ENCODE measurements at regions not wholly inside any gene's neighbourhood (a gene's known extent, or its start where the extent isn't known, plus 50 kb on each side); places are given as distances from the start of the nearest gene placed in this dataset.

GRCh38 chr6:168156742-168157265 lies 77.8 kb upstream of the FRMD1 start:
- H3K27me3 Mint-ChIP-seq: peaks cover 6% of the 10 kb centered on the region
- no peak overlapping the region for H3K4me3 Mint-ChIP-seq
- no peaks in the 10 kb centered on the region for H3K9me3 Mint-ChIP-seq (ENCODE audit: low read depth)
- no peak overlapping the region for H3K27ac Mint-ChIP-seq
- no peaks in the 10 kb centered on the region for H3K4me1 Mint-ChIP-seq (ENCODE audit: low read depth)
- no peaks in the 10 kb centered on the region for H3K36me3 Mint-ChIP-seq

DNA sequence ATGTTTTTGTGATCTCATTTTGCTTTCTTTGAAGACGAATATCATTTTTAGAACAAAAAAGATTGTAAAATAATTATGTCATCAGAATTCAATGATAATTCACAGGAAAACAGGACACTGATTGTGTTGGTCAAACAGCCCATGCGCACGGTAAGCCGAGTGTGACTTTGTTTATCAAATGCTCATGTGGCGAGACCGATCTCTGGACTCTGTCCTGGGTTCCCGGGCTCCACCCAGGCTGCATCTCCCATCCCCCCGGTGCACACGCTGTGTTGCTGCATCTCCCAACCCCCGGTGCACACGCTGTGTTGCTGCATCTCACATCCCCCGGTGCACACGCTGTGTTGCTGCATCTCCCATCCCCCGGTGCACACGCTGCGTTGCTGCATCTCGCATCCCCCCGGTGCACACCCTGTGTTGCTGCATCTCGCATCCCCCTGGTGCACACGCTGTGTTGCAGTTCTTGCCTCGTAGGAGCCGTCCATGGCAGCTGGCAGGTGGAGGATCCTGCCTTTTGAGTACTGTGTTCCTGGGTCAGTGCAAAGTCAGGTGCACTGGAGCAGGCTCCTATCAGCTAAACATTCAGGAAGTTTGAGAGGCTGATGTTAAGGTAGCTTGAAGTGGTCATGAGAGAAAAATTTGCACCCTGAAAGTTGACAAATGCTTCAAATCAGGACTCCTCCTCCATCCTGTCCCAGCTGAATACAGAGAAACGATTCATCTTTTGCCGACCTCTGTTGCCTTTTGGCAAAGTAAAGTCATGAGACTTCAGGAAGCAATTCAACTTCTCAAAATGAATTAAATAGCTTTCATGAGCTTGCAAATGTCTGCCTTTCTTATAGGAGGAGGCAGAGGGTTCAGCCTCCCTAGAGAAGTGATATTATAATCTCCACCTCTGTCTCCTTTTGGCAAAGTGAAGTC lies 77.1 kb upstream of the FRMD1 start:
- Mint-ChIP-seq H3K27me3 (peaks cover 6% of the 10 kb centered on the region), H3K4me3 (no peak overlapping the region), H3K4me1 (ENCODE audit: low read depth) (no peaks in the 10 kb centered on the region), H3K9me3 (ENCODE audit: low read depth) (no peaks in the 10 kb centered on the region), H3K36me3 (no peaks in the 10 kb centered on the region), H3K27ac (no peak overlapping the region)

DNA sequence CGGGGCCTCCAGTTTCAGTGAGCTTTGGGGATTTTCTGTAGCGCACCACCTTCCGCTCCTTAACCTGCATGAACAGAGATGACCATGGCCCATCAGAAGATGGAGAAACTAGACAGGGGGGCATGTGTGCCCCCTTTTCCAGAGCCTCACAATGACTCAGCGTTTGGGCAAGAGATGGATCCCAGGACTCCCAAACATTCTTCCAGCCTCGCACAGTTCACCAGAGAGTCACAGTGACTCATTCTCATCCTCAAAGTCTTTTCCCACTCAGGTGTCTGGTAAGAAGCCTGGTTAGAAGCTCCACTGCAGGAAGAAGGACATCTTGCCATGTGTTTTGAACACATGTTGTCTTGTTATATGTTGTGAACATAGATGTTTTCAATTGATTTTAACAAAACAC lies 76.2 kb upstream of the FRMD1 start:
- Mint-ChIP-seq H3K9me3 (ENCODE audit: low read depth) (no peaks in the 10 kb centered on the region), H3K4me3 (no peak overlapping the region), H3K36me3 (no peaks in the 10 kb centered on the region), H3K27me3 (peaks cover 6% of the 10 kb centered on the region), H3K27ac (no peak overlapping the region), H3K4me1 (ENCODE audit: low read depth) (no peaks in the 10 kb centered on the region)

DNA sequence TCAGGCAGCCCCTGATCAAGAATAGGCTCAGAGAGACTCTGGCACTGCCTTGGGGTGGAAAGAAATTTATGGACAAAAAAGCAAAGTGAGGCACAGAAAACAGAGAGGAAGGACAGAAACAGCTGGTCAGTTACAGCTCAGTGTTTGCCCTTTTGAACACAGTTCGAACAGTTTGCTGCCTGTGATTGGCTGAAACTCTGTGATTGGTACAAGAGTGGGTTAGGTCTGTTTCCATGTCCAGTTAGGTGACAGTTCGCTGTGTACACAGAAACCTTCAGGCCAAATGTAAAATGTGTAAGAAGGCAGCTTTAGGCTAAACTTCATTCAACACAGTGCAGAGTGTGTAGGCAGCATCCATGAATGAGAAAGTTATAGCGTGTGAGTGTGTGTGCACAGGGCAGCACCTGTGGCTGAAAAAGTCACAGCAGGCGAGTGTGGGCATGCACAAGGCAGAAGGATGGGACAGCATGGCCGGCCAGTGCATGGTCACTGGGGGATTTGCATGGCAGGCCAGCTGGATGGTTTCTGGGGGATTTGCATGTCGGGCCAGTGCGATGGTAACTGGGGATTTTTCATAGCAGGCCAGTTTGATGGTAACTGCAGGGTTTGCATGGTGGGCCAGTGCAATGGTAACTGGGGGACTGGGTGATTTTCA lies 75.4 kb upstream of the FRMD1 start:
- Mint-ChIP-seq H3K27ac (no peak overlapping the region), H3K4me3 (no peak overlapping the region), H3K9me3 (ENCODE audit: low read depth) (no peaks in the 10 kb centered on the region), H3K4me1 (ENCODE audit: low read depth) (no peaks in the 10 kb centered on the region), H3K27me3 (peaks cover 6% of the 10 kb centered on the region), H3K36me3 (no peaks in the 10 kb centered on the region)

- Mint-ChIP-seq H3K4me1 (ENCODE audit: low read depth) (no peaks in the 10 kb centered on the region), H3K36me3 (no peaks in the 10 kb centered on the region), H3K27me3 (peaks cover 6% of the 10 kb centered on the region), H3K27ac (no peak overlapping the region), H3K9me3 (ENCODE audit: low read depth) (no peaks in the 10 kb centered on the region), H3K4me3 (no peak overlapping the region)
Measured at GRCh38 chr6:168153553-168153952, 74.5 kb upstream of the FRMD1 start.

GRCh38 chr6:168152980-168153379 lies 74.0 kb upstream of the FRMD1 start:
- Mint-ChIP-seq H3K9me3 (ENCODE audit: low read depth) (no peaks in the 10 kb centered on the region), H3K27ac (no peak overlapping the region), H3K4me3 (no peak overlapping the region), H3K27me3 (peaks cover 8% of the 10 kb centered on the region), H3K4me1 (ENCODE audit: low read depth) (no peaks in the 10 kb centered on the region), H3K36me3 (no peaks in the 10 kb centered on the region)

DNA sequence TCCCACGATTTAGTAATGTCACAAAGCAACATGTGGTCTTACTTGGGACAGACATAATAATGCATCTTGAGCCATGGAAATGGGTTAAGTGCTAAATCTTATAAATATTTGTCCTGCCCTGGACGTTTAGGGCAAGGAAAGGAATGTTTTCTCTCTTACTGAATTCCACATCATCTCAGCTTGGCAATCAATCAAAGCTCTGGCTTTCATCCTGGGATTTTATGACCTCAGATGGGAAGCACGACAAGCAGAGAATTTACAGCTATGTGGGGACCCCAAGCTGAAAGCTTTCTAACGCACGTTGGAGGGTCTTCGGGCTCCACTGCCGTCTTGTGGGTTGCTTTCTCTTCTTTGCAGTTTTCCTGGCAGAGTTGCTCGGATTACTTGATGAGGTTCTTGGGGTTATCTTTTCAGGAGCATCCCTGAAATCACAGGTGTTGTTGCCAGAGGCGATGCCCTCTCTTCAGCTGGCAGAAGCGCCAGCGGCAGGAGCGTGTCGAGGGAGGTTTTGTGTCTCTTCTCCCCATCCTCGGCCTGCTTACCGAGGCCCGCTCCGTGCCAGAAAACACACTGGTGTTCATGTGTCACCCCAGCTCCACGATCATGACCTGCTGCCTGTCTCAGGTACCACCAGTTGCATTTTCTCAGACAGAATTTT lies 73.4 kb upstream of the FRMD1 start:
- Mint-ChIP-seq H3K9me3 (ENCODE audit: low read depth) (no peaks in the 10 kb centered on the region), H3K36me3 (no peaks in the 10 kb centered on the region), H3K27me3 (peaks cover 8% of the 10 kb centered on the region), H3K4me3 (no peak overlapping the region), H3K4me1 (ENCODE audit: low read depth) (no peaks in the 10 kb centered on the region), H3K27ac (no peak overlapping the region)

DNA sequence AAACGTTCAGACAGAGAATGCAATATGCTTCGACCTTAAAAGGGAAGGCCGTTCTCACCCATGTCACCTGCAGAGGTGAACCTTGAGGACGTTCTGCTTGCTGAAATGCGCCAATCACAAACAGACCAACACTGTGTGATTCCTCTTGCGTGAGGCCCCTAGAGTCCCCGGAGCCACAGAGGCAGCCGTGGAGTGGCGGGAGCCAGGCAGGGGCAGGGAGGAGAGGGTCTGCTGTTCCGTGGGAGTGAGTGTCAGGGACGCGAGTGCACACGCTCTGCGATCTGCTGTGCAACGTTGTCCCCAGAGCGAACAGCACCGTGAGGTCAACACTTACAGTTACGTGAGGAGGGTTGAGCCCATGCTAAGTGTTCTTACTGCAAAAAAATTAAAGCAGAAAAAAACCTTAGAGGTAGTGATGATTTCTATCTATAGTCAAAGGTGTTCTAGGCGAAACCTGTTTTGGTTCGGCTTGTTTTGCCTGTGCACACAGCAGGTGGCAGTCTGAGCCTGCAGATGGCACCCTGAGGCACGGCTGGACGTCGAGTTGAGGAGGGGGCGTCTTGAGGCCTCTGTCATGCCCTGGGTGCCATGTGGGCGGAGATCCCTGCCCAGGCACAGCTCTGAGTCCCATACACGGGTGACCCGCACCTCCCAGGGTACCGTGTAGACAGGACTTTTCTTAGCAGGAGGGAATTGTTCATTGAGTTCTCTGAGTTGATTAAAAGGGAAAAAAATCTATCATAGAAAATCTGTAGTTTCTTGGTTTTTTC lies 71.7 kb upstream of the FRMD1 start:
- peaks cover 2% of the 10 kb centered on the region for H3K27me3 Mint-ChIP-seq
- no peaks in the 10 kb centered on the region for H3K9me3 Mint-ChIP-seq (ENCODE audit: low read depth)
- no peak overlapping the region for H3K27ac Mint-ChIP-seq
- H3K4me3 Mint-ChIP-seq: no peak overlapping the region
- H3K36me3 Mint-ChIP-seq: no peaks in the 10 kb centered on the region
- H3K4me1 Mint-ChIP-seq (ENCODE audit: low read depth): no peaks in the 10 kb centered on the region

DNA sequence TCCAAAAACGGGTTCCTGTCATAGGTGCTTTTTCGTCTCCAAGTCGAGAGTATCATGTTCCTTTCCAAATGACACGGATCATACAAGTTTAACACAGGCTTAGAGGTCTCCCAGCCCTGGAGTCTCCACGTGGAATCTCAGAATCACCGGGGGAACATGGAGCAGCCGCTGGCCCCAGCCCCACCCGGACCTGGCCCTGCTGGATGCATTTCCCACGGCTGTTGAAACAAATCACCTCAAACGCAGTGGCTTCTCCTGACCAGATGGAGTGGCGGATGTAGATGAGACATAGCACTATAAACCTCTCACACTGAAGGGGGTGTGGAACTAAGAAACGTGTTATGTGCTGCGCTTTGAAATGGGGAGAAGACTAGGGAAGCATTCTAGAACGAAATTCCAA lies 70.0 kb upstream of the FRMD1 start:
- Mint-ChIP-seq H3K36me3 (no peaks in the 10 kb centered on the region), H3K4me1 (ENCODE audit: low read depth) (no peaks in the 10 kb centered on the region), H3K27ac (no peak overlapping the region), H3K4me3 (no peak overlapping the region), H3K9me3 (ENCODE audit: low read depth) (no peaks in the 10 kb centered on the region), H3K27me3 (peaks cover 5% of the 10 kb centered on the region)

GRCh38 chr6:168148231-168148849 lies 69.3 kb upstream of the FRMD1 start:
- no peaks in the 10 kb centered on the region for H3K9me3 Mint-ChIP-seq (ENCODE audit: low read depth)
- H3K27ac Mint-ChIP-seq: no peak overlapping the region
- H3K27me3 Mint-ChIP-seq: peaks cover 6% of the 10 kb centered on the region
- no peaks in the 10 kb centered on the region for H3K4me1 Mint-ChIP-seq (ENCODE audit: low read depth)
- H3K4me3 Mint-ChIP-seq: no peak overlapping the region
- no peaks in the 10 kb centered on the region for H3K36me3 Mint-ChIP-seq

- no peaks in the 10 kb centered on the region for H3K36me3 Mint-ChIP-seq
- H3K27ac Mint-ChIP-seq: no peak overlapping the region
- no peaks in the 10 kb centered on the region for H3K9me3 Mint-ChIP-seq (ENCODE audit: low read depth)
- peaks cover 6% of the 10 kb centered on the region for H3K27me3 Mint-ChIP-seq
- H3K4me1 Mint-ChIP-seq (ENCODE audit: low read depth): no peaks in the 10 kb centered on the region
- H3K4me3 Mint-ChIP-seq: no peak overlapping the region
Measured at GRCh38 chr6:168147205-168147738, 68.3 kb upstream of the FRMD1 start.

DNA sequence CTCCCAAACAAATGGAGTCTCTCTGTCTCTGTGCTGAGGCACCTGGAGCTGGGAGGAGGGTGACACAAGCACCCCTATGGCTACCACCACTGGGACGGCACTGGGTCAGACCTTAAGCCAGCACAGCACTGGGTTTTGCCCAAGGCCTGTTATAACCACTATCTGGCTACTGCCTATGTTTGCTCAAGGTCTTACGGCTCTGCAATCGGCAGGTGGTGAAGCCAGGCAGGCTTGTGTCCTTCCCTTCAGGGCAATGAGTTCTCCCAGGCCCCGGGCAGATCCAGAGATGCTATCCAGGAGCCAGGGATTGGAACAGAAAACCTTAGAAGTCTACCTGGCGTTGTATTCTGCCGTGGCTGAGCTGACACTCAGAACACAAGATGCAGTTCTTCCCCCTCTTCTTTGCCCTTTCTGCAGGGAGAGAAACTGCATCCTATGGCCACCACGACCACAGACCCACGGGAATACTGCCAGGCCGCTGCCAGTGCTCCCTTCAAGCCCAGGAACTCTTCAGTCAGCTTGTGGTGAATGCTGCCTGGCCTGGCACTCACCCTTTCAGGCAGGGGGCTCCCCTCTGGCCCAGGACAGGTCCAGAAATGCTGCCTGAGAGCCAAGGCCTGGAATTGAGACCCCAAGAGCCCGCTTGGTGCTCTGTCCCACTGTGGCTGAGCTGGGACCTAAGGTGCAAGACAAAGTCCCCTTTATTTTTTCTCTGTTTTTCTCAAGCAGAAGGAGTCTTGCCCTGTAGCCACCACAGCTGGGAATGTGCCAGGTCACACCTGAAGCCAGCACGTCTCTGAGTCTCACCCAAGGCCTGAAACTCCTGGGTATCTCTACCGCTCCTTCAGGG lies 67.0 kb upstream of the FRMD1 start:
- Mint-ChIP-seq H3K27me3 (peaks cover 6% of the 10 kb centered on the region), H3K4me1 (ENCODE audit: low read depth) (no peaks in the 10 kb centered on the region), H3K36me3 (no peaks in the 10 kb centered on the region), H3K9me3 (ENCODE audit: low read depth) (no peaks in the 10 kb centered on the region), H3K27ac (no peak overlapping the region), H3K4me3 (no peak overlapping the region)

DNA sequence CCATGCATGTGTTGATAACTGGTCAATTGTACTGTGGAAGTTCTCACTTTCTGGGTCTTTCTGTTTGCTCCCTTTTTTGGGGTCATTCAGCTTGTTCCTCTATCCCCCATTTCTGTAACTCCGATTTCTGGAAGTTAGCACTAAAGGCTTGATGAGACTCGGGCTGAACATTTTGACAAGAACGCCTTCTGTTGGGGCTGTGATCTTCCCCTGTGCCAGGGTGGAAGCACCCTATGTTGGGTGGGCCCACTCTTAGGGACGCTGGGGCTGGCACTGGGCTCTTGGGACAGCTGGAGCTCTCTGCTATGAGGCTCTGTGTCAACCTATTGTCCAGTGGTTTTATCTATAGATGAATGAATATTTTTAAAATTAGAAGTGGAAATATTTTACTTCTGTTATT lies 60.1 kb upstream of the FRMD1 start:
- Mint-ChIP-seq H3K36me3 (no peaks in the 10 kb centered on the region), H3K9me3 (ENCODE audit: low read depth) (no peaks in the 10 kb centered on the region), H3K27ac (no peak overlapping the region), H3K27me3 (peaks cover 4% of the 10 kb centered on the region), H3K4me3 (no peak overlapping the region), H3K4me1 (ENCODE audit: low read depth) (no peaks in the 10 kb centered on the region)
